Muscle layer of duodenum (tissue), 2 donors: ENCODE measurements at regions not wholly inside any gene's neighbourhood (a gene's known extent, or its start where the extent isn't known, plus 50 kb on each side); places are given as distances from the start of the nearest gene placed in this dataset.
"Not testable (repeated sequence)": the region's sequence is repeated elsewhere in the genome, so short reads cannot be mapped to it uniquely, and the experiment has no call there.

Experiments
- H3K27ac ChIP-seq: one replicate; pipeline ENCODE4 v1.7.0; 2013; ENCODE audit warnings: mild to moderate bottlenecking, low read length
- H3K27me3 ChIP-seq: one replicate; pipeline ENCODE4 v1.7.0; 2013; ENCODE audit warnings: low read depth, mild to moderate bottlenecking, control low read depth, low read length
- H3K36me3 ChIP-seq, 2 donors: one replicate each; pipeline ENCODE4 v1.7.0; 2013; ENCODE audit warnings: low read length in 2 of 2, control low read depth in 1 of 2, mild to moderate bottlenecking in 1 of 2; ENCODE audit not compliant: insufficient read depth in 2 of 2, control insufficient read depth in 1 of 2
- H3K4me1 ChIP-seq, 2 donors: one replicate each; pipeline ENCODE4 v1.7.0; 2013; ENCODE audit warnings: low read length in 2 of 2, mild to moderate bottlenecking in 2 of 2, control low read depth in 1 of 2, moderate library complexity in 1 of 2; ENCODE audit not compliant: insufficient read depth in 2 of 2, control insufficient read depth in 1 of 2
- H3K4me3 ChIP-seq, 2 donors: one replicate each; pipeline ENCODE4 v1.7.0; 2013; ENCODE audit warnings: low read length in 2 of 2, low read depth in 1 of 2, mild to moderate bottlenecking in 1 of 2
- H3K9me3 ChIP-seq, 2 donors: one replicate each; pipeline ENCODE4 v1.7.0; 2013; ENCODE audit warnings: low read length in 2 of 2, control low read depth in 1 of 2, mild to moderate bottlenecking in 1 of 2; ENCODE audit not compliant: control insufficient read depth in 1 of 2
- donor health status: healthy.

GRCh38 chr4:1554876-1555265, 129.2 kb downstream of the FAM53A start:
- H3K36me3 ChIP-seq, result no peaks in the 10 kb centered on the region
- no peaks in the 10 kb centered on the region for H3K27me3 ChIP-seq
- no peak overlapping the region for H3K27ac ChIP-seq
- no peak overlapping the region for H3K4me3 ChIP-seq
- H3K9me3 ChIP-seq, result no peaks in the 10 kb centered on the region
- H3K4me1 ChIP-seq, result no peaks in the 10 kb centered on the region

- H3K36me3 ChIP-seq, result no peaks in the 10 kb centered on the region
- H3K4me1 ChIP-seq, result no peaks in the 10 kb centered on the region
- no peaks in the 10 kb centered on the region for H3K27me3 ChIP-seq
- H3K9me3 ChIP-seq, result no peaks in the 10 kb centered on the region
- no peak overlapping the region for H3K27ac ChIP-seq
- H3K4me3 ChIP-seq, result no peak overlapping the region
These were observed 129.8 kb downstream of the FAM53A start for GRCh38 chr4:1554246-1554875.

GRCh38 chr4:1553365-1553764, 130.7 kb downstream of the FAM53A start:
- peaks cover 0 to 10% of the 10 kb centered on the region in 2 donors for H3K4me1 ChIP-seq
- no peaks in the 10 kb centered on the region for H3K36me3 ChIP-seq
- no peak overlapping the region for H3K27ac ChIP-seq
- no peaks in the 10 kb centered on the region for H3K9me3 ChIP-seq
- no peaks in the 10 kb centered on the region for H3K27me3 ChIP-seq
- no peak overlapping the region for H3K4me3 ChIP-seq

DNA sequence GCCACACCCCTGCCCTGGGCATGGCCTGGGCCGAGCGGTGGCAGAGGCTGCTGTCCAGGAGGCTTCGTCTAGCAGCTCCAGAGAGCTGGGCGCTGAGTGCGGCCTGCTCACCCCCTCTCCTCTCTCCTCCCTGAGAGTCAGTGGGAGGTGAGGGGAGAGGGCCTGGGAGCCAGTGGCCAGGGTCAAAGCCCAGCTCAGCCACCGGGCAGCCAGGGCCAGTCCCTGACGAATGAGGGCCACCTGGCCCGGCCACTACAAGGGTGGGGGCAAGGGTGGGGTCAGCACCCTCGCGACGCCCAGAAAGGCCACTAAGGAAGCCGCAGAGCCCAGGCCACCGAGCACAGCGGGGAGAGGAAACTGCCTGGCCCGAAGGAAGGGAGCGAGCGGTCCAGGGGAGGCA, 131.7 kb downstream of the FAM53A start:
- H3K4me1 ChIP-seq, result peaks cover 0 to 15% of the 10 kb centered on the region in 2 donors
- H3K9me3 ChIP-seq, result no peaks in the 10 kb centered on the region
- no peak overlapping the region for H3K4me3 ChIP-seq
- H3K36me3 ChIP-seq, result no peaks in the 10 kb centered on the region
- H3K27me3 ChIP-seq, result no peaks in the 10 kb centered on the region
- no peak overlapping the region for H3K27ac ChIP-seq

- H3K36me3 ChIP-seq, result no peaks in the 10 kb centered on the region
- H3K27me3 ChIP-seq, result no peaks in the 10 kb centered on the region
- H3K4me1 ChIP-seq, result peaks cover 0 to 15% of the 10 kb centered on the region in 2 donors
- H3K4me3 ChIP-seq, result no peak overlapping the region
- H3K9me3 ChIP-seq, result no peaks in the 10 kb centered on the region
- H3K27ac ChIP-seq, result no peak overlapping the region
These were observed 132.9 kb downstream of the FAM53A start for GRCh38 chr4:1551211-1551610.

- H3K27ac ChIP-seq, result no peak overlapping the region
- H3K9me3 ChIP-seq, result no peaks in the 10 kb centered on the region
- H3K36me3 ChIP-seq, result no peaks in the 10 kb centered on the region
- H3K4me3 ChIP-seq, result no peak overlapping the region
- peaks cover 0 to 15% of the 10 kb centered on the region in 2 donors for H3K4me1 ChIP-seq
- no peaks in the 10 kb centered on the region for H3K27me3 ChIP-seq
These were observed 133.7 kb downstream of the FAM53A start for GRCh38 chr4:1550122-1551070.

DNA sequence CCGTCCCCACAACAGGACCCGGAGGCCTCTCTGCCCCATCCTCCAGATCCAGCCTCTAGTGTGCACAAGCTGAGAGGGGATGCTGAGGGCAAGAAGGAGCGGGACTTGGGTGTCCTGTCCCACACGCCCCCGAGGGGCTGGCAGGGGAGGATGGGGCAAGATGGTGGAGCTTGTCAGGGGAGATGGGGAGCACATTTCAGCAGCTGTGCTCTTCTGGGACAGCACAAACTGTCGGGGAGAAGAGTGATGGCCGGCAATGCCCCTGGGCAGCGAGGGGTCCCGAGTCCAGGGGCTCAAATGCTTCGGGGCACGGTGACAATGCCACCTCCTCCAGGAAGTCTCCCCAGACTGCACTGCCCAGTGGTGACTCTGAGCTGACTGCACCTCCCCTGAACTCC, 134.5 kb downstream of the FAM53A start:
- Histone ChIP-seq H3K27ac (no peak overlapping the region), H3K4me1 (peaks cover 0 to 15% of the 10 kb centered on the region in 2 donors), H3K9me3 (no peaks in the 10 kb centered on the region), H3K36me3 (no peaks in the 10 kb centered on the region), H3K4me3 (no peak overlapping the region), H3K27me3 (no peaks in the 10 kb centered on the region)

DNA sequence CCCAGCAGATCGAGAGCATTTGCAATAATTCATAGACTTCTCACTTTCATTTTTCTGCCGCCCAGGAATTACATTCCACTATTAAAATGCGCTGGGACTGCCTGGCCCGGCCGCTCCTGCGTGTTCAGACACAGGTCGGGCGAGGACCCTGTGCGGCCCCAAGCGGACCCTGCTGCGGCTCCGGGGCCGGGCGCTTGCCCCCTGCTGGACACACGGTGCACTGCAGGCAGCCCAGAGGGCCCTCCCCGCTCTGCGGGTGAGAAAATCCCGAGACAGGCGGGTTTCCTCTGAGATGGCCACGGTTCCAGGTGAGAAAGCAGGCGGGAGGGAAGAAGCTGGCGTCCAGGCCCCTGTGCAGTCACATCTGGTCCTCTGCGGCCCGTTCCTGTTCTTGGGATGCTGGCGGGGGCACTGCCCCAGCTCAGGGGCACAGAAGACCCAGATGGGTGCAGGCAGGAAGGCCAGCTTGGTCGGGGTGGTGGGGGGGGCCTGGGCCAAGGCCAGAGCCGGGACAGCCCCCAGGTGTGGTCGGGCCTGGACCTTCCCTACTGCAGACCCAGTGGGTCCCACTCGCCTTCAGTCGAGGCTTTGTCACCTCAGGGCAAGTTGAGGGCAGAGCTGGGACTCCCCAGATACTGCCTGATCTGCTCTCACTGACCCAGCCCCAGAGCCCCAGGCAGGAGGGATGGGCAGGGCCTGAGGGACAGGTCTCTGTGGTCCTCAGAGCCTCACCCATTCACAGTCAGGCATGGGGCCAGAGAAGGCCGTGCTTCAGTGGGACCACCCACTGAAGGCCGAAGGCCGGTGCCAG, 135.1 kb downstream of the FAM53A start:
- H3K4me3 ChIP-seq, result peak overlapping the region in 1 of 2 donors; percentile 54
- H3K36me3 ChIP-seq, H3K27ac ChIP-seq, H3K27me3 ChIP-seq, H3K9me3 ChIP-seq: not testable (repeated sequence)
- H3K4me1 ChIP-seq, result peaks cover 0 to 15% of the 10 kb centered on the region in 2 donors

- no peaks in the 10 kb centered on the region for H3K9me3 ChIP-seq
- H3K4me3 ChIP-seq, result peak overlapping the region in 1 of 2 donors; percentile 54
- no peaks in the 10 kb centered on the region for H3K27me3 ChIP-seq
These were observed 136.0 kb downstream of the FAM53A start for GRCh38 chr4:1547856-1548826.

DNA sequence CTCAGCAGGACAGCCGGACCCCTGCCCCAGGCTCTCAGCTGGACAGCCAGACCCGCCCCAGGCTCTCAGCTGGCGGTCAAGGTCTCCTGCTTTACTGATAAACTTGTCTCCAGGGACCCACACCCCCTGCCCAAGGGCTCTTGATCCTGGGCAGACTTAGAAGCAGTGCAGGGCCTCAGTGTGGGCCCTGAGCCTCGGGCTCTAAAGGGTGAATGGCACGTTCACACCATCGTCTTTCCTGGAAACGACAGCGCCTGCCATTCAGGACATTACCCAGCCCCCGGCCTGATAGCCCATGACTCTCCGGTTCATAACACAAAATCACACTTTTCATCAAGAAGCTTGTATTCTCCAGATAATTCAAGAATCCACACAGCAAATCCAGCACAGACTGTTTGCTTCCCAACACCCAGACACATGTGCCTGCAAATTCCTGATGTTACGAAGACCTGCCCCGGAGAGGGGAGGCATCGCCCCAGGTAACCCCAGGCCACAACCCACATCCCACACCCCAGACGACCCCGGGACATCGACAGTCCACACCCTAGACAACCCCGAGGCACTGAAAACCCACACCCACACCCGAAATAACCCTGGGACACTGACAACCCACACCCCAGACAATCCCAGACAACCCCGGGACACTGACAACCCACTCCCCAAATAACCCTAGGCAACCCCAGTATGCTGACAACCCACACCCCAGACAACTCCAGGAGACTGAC, 136.8 kb downstream of the FAM53A start:
- Histone ChIP-seq H3K27ac (no peak overlapping the region), H3K4me1 (peaks cover 0 to 15% of the 10 kb centered on the region in 2 donors), H3K4me3 (no peak overlapping the region), H3K9me3 (no peaks in the 10 kb centered on the region), H3K27me3 (no peaks in the 10 kb centered on the region), H3K36me3 (no peaks in the 10 kb centered on the region)

More at GRCh38 chr4:1547856-1548826, 136.0 kb downstream of the FAM53A start:
- H3K27ac ChIP-seq, result no peak overlapping the region
- H3K36me3 ChIP-seq, result no peaks in the 10 kb centered on the region
- H3K4me1 ChIP-seq, result peaks cover 0 to 15% of the 10 kb centered on the region in 2 donors
